ENCODE measurements at regions not wholly inside any gene's neighbourhood (a gene's known extent, or its start where the extent isn't known, plus 50 kb on each side); places are given as distances from the start of the nearest gene placed in this dataset.
A peak's percentile ranks its signal among the peaks of the same experiment; 100 is the strongest.

- WGBS, 2 donors: 83% methylated on average over 2 of the region's 2 CpGs
- Histone ChIP-seq H3K4me1 (peaks cover 3 to 8% (median 3%) of the 10 kb centered on the region in 3 donors), H3K4me3 (no peak overlapping the region), H3K27ac (no peak overlapping the region), H3K27me3 (no peaks in the 10 kb centered on the region), H3K36me3 (no peaks in the 10 kb centered on the region), H3K9me3 (no peaks in the 10 kb centered on the region)
- no peak for TF ChIP-seq CTCF (IDR thresholded peaks at IDR 0.05)
- FAIRE-seq (no peak), DNase-seq (no peak), ATAC-seq (peak in 1 of 4 donors; percentile 50)
- intact Hi-C loops (cut with DNase I): no loop called here
These were observed 275.3 kb downstream of the ALDH8A1 start for GRCh38 chr6:134674562-134674961.

DNA sequence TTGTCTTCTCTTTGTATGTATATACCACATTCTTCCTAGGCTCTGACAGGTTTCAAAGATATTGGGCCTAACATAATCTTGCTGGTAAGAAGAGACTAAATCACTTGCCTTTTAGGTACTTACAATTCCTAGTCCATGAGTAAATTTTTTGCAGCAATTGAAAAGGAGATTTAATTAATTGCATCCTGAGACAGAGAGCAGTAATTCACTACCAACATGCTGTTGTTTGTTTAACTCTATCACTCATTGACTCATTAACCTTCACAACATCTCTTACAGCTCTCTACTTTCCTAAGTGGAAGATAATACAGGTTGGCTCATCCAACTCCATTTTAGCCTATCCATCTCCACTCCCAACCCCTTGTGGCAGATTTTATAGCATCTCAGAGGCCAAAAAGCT, 280.4 kb downstream of the ALDH8A1 start:
- Histone ChIP-seq H3K27me3 (no peaks in the 10 kb centered on the region), H3K36me3 (no peaks in the 10 kb centered on the region), H3K9me3 (no peaks in the 10 kb centered on the region), H3K4me1 (no peaks in the 10 kb centered on the region), H3K4me3 (no peak overlapping the region), H3K27ac (no peak overlapping the region)
- FAIRE-seq (no peak), ATAC-seq (no peak), DNase-seq (no peak)
- intact Hi-C loops (cut with DNase I): no loop called here
- TF ChIP-seq CTCF (IDR thresholded peaks at IDR 0.05): no peak

GRCh38 chr6:134667111-134667510, 282.8 kb downstream of the ALDH8A1 start:
- no peak overlapping the region for H3K4me3 ChIP-seq
- DNase-seq (no peak), ATAC-seq (no peak), FAIRE-seq (no peak)
- no peaks in the 10 kb centered on the region for H3K36me3 ChIP-seq
- no peak overlapping the region for H3K27ac ChIP-seq
- H3K4me1 ChIP-seq: no peaks in the 10 kb centered on the region
- H3K27me3 ChIP-seq: no peaks in the 10 kb centered on the region
- no peak for TF ChIP-seq CTCF (IDR thresholded peaks at IDR 0.05)
- intact Hi-C loops (cut with DNase I): no loop called here
- no peaks in the 10 kb centered on the region for H3K9me3 ChIP-seq
- WGBS, 2 donors: 95 to 97% methylated on average over 2 of the region's 2 CpGs

DNA sequence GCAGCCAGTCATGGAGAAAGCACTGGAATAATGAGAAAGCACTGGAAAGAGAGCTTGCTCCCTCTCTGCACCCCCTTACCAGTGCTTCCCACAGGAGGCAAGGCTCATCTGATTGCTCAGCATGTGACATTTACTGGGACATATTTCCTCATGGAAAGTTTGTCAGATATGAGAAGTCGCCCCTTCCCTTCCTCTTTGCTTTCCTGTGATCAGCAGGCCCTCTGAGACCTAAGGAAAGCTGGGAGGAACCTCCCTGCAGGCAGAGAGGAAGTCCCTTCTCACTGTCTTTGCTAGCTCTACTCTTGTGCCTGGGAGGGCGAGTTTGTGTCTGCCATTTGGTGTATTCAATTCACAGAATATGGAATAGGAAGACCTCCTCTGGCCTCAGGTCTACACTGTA, 283.8 kb downstream of the ALDH8A1 start:
- WGBS, 2 donors: 88 to 100% methylated on average over 2 of the region's 2 CpGs
- H3K9me3 ChIP-seq: no peaks in the 10 kb centered on the region
- H3K27ac ChIP-seq: no peak overlapping the region
- TF ChIP-seq CTCF (IDR thresholded peaks at IDR 0.05): no peak
- no peaks in the 10 kb centered on the region for H3K36me3 ChIP-seq
- intact Hi-C loops (cut with DNase I): no loop called here
- no peak for DNase-seq
- H3K4me3 ChIP-seq: no peak overlapping the region
- peak in 1 of 4 donors; percentile 27 for ATAC-seq
- no peaks in the 10 kb centered on the region for H3K27me3 ChIP-seq
- FAIRE-seq: no peak
- H3K4me1 ChIP-seq: no peaks in the 10 kb centered on the region

DNA sequence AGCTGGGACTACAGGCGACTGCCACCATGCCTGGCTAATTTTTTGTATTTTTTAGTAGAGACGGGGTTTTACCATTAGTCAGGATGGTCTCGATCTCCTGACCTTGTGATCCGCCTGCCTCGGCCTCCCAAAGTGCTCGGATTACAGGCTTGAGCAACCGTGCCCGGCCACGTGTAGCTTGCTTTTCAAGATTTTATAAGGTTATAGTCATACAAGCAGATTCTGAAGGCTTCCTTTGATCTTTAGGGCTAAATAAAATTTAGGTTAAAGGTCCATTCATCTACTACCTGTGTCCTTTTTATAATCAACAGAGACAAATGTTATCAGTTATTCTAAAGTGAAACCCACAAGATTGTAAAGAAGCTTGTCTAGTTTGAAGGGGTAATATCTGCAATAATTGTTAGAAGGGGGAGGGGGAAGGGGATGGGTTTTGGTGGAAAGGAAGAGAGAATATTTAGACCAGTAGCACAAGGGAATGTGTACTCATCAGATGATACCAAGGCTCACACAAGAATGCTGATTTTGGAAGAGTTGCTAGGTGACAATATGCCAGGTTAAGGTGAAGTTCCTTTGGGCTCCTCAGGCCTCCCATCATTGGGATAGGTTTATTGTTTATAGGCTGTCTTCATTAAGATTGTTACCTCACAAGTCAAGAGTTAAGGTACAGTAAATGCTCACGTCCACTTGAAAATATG, 284.7 kb downstream of the ALDH8A1 start:
- WGBS, 2 donors: 90 to 91% methylated on average over 10 of the region's 10 CpGs
- no peak for TF ChIP-seq CTCF (IDR thresholded peaks at IDR 0.05)
- DNase-seq: no peak
- Histone ChIP-seq H3K9me3 (no peaks in the 10 kb centered on the region), H3K4me1 (no peaks in the 10 kb centered on the region), H3K4me3 (no peak overlapping the region), H3K27me3 (no peaks in the 10 kb centered on the region), H3K36me3 (no peaks in the 10 kb centered on the region), H3K27ac (no peak overlapping the region)
- ATAC-seq: no peak
- no peak for FAIRE-seq
- intact Hi-C loops (cut with DNase I): no loop called here
